ENCODE measurements at regions not wholly inside any gene's neighbourhood (a gene's known extent, or its start where the extent isn't known, plus 50 kb on each side); places are given as distances from the start of the nearest gene placed in this dataset.
"Not testable (repeated sequence)": the region's sequence is repeated elsewhere in the genome, so short reads cannot be mapped to it uniquely, and the experiment has no call there.

GRCh38 chr12:127987199-127987901 lies 279.6 kb upstream of the TMEM132C start:
- no peak for DNase-seq

- DNase-seq = no peak
Measured at GRCh38 chr12:127991485-127991884, 275.5 kb upstream of the TMEM132C start.

- no peak for DNase-seq
Measured at GRCh38 chr12:127998988-127999387, 268.0 kb upstream of the TMEM132C start.

GRCh38 chr12:128004383-128004938 lies 262.5 kb upstream of the TMEM132C start:
- no peak for DNase-seq

- DNase-seq = no peak
Measured at GRCh38 chr12:128007250-128007649, 259.7 kb upstream of the TMEM132C start.

GRCh38 chr12:128008341-128008740 lies 258.6 kb upstream of the TMEM132C start:
- DNase-seq = no peak

GRCh38 chr12:128009108-128009507 lies 257.9 kb upstream of the TMEM132C start:
- no peak for DNase-seq

- DNase-seq = no peak
Measured at GRCh38 chr12:128012110-128012509, 254.9 kb upstream of the TMEM132C start.

- no peak for DNase-seq
Measured at GRCh38 chr12:128015276-128015675, 251.7 kb upstream of the TMEM132C start.

- no peak for DNase-seq
Measured at GRCh38 chr12:128018067-128018466, 248.9 kb upstream of the TMEM132C start.

GRCh38 chr12:128019996-128020544 lies 246.9 kb upstream of the TMEM132C start:
- DNase-seq = no peak

- no peak for DNase-seq
Measured at GRCh38 chr12:128021561-128021960, 245.4 kb upstream of the TMEM132C start.

- no peak for DNase-seq
Measured at GRCh38 chr12:128025589-128026245, 241.3 kb upstream of the TMEM132C start.

- DNase-seq = no peak
Measured at GRCh38 chr12:128026696-128027574, 240.0 kb upstream of the TMEM132C start.

GRCh38 chr12:128033473-128033872 lies 233.5 kb upstream of the TMEM132C start:
- no peak for DNase-seq

- no peak for DNase-seq
Measured at GRCh38 chr12:128040971-128041370, 226.0 kb upstream of the TMEM132C start.

- not testable (repeated sequence) for DNase-seq
Measured at GRCh38 chr12:128042283-128042682, 224.7 kb upstream of the TMEM132C start.

GRCh38 chr12:128042825-128043224 lies 224.1 kb upstream of the TMEM132C start:
- no peak for DNase-seq

- no peak for DNase-seq
Measured at GRCh38 chr12:128043317-128043716, 223.7 kb upstream of the TMEM132C start.

GRCh38 chr12:128047266-128048060 lies 219.5 kb upstream of the TMEM132C start:
- DNase-seq = no peak

GRCh38 chr12:128052331-128052730 lies 214.6 kb upstream of the TMEM132C start:
- DNase-seq = no peak

- no peak for DNase-seq
Measured at GRCh38 chr12:128052777-128053176, 214.2 kb upstream of the TMEM132C start.

All from stimulated activated CD4-positive, alpha-beta T cell treated with anti-CD3 and anti-CD28 coated beads, Interleukin-2, amount 100 ng/mL, for 24 hours (primary cell).